ENCODE measurements at regions not wholly inside any gene's neighbourhood (a gene's known extent, or its start where the extent isn't known, plus 50 kb on each side); places are given as distances from the start of the nearest gene placed in this dataset.

- TF ChIP-seq CTCF (IDR thresholded peaks at IDR 0.05) (no peak), POLR2A (IDR thresholded peaks at IDR 0.05) (no peak)
Observed at GRCh38 chr22:49528420-49528720, 299.3 kb downstream of the BRD1 start.

Data from esophagus squamous epithelium (tissue), 4 donors.